Lower leg skin (tissue), 4 donors: ENCODE measurements at regions not wholly inside any gene's neighbourhood (a gene's known extent, or its start where the extent isn't known, plus 50 kb on each side); places are given as distances from the start of the nearest gene placed in this dataset.

Experiments used
- DNase-seq, 2 donors: peaks; one replicate each; pipeline ENCODE4 v3.0.0-alpha.2; 2019; ENCODE audit warnings: low spot score in 2 of 2
- H3K4me3 ChIP-seq: fragments of 200-600 bp; sonication (generic); 2 replicates; pipeline ENCODE4 v1.5.1; 2017; ENCODE audit warnings: mild to moderate bottlenecking, low read depth; ENCODE audit not compliant: poor library complexity, severe bottlenecking
- POLR2A ChIP-seq, 2 donors: fragments of 450-650 bp; IDR thresholded peaks; one replicate each; pipeline ENCODE4 v1.6.1; 2016 to 2017; ENCODE audit warnings: antibody characterized with exemption in 2 of 2, mild to moderate bottlenecking in 1 of 2, moderate library complexity in 1 of 2
- WGBS, 2 donors: methylation state at CpG; one replicate each; pipeline ENCODE4 v1.1.5; 2018; 5-methylcytosine and 5-hydroxymethylcytosine counted together
- intact Hi-C: fragments of 100-400 bp; cut with DNase I; formaldehyde crosslinking; loops from one replicate; pipeline ENCODE4 v1.15.0; 2023; ENCODE audit warnings: low total_unique reads
- TF ChIP-seq, protein P1 (sequence below), 3 donors: fragments of 450-650 bp; IDR thresholded peaks; one replicate each; pipeline ENCODE4 v1.5.1; 2016; ENCODE audit warnings: antibody characterized with exemption in 3 of 3, mild to moderate bottlenecking in 3 of 3, moderate library complexity in 2 of 3

DNA sequence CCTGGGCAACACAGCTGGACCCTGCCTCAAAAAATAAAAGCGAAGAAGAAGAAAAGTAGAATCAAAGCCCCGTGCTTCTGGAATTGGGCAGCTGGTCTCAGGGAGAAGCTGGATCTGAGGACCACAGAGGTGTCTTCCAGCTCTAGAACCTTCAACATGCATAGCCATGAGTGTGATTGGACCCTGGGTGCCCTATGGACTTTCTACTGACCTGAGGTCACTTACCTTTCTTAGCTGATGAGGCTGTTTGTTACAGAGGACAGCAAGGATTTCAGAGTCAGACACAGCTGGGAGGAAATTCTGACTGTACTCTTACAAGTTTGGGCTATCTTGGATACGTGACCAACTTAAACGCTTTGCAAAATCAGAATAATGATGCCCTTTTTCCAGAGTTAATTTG lies 82.4 kb upstream of the GATA6 start:
- intact Hi-C loops = no loop called here
- DNase-seq = no peak
- TF ChIP-seq, protein P1, sequence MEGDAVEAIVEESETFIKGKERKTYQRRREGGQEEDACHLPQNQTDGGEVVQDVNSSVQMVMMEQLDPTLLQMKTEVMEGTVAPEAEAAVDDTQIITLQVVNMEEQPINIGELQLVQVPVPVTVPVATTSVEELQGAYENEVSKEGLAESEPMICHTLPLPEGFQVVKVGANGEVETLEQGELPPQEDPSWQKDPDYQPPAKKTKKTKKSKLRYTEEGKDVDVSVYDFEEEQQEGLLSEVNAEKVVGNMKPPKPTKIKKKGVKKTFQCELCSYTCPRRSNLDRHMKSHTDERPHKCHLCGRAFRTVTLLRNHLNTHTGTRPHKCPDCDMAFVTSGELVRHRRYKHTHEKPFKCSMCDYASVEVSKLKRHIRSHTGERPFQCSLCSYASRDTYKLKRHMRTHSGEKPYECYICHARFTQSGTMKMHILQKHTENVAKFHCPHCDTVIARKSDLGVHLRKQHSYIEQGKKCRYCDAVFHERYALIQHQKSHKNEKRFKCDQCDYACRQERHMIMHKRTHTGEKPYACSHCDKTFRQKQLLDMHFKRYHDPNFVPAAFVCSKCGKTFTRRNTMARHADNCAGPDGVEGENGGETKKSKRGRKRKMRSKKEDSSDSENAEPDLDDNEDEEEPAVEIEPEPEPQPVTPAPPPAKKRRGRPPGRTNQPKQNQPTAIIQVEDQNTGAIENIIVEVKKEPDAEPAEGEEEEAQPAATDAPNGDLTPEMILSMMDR (IDR thresholded peaks at IDR 0.05) = no peak
- no peak for TF ChIP-seq POLR2A (IDR thresholded peaks at IDR 0.05)
- H3K4me3 ChIP-seq = no peak overlapping the region
- WGBS, 2 donors = 83 to 84% methylated on average over 4 of the region's 4 CpGs

DNA sequence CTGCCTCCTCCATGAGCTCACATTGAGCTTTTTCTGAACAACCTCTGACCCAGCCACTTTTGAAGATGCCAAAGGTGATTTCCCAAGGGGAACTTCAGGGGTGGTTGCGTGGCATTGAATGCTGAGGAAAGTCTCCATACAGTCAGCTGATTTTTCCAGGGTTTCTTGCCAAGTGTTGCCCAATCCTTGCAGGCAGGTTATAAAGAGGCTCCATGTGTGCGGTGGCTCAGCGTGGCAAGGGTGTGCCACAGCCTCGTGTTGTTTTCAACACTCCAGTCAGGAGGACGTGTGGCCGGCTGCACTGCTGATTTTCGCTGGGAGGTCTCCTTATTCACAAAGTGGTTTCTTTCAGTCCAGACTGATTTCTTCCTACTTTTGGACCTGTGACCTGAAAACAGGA lies 81.4 kb upstream of the GATA6 start:
- no peak overlapping the region for H3K4me3 ChIP-seq
- 45 to 59% methylated on average over 7 of the region's 7 CpGs for WGBS, 2 donors
- intact Hi-C loops = no loop called here
- DNase-seq = peak in 1 of 2 donors; percentile 33
- TF ChIP-seq, protein P1 (IDR thresholded peaks at IDR 0.05) = no peak
- no peak for TF ChIP-seq POLR2A (IDR thresholded peaks at IDR 0.05)

DNA sequence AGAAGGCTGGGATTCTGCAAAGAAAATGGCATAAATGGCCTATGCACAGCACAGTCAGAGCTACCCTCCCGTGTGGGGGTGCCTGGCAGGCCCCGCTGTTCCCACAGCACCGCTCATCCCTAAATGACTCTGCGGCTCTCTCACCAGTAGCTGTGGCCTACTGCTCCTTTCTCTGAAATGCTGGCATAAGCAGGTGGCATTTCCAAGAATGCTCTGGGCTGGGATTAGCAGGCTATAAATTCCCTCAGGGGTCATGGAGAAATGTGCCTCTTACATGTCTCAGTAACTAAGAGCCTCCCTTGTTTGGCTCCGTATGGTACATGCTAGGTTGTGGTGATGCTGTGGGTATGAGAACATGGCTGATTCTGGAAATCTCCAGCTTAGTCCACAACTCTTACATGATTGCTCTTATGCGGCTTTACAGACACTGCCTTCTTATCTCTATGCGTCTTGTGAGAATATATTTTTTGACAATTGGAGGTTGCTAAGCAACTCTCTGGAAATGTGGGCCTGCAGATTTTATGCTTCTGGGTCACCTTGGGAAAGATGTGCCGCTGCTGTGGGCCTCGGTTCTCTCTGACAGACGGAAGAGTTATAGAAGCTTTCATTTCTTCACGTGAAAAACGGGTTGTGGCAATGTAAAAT lies 80.3 kb upstream of the GATA6 start:
- intact Hi-C loops = no loop called here
- no peak for TF ChIP-seq POLR2A (IDR thresholded peaks at IDR 0.05)
- TF ChIP-seq, protein P1 (IDR thresholded peaks at IDR 0.05) = no peak
- no peak for DNase-seq
- no peak overlapping the region for H3K4me3 ChIP-seq
- 86 to 88% methylated on average over 12 of the region's 12 CpGs for WGBS, 2 donors

DNA sequence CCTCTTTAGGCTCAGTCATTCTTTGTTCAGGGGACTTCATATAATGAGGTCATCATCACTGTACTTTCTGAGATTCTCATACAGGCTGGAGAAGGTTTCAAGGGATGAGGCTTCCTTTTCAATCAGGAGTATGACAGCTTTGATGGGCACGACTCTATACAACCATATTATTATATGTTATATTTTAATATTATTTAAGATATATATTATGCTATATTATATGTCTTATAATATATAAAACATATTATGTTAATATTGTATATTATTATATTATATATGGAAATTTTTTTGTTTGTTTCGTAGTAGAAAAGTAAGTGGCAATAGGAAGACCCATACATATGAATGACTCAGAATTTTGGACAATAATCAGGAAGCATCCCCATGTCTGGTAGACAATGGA lies 78.0 kb upstream of the GATA6 start:
- no peak overlapping the region for H3K4me3 ChIP-seq
- 90 to 91% methylated on average over 2 of the region's 2 CpGs for WGBS, 2 donors
- DNase-seq = no peak
- TF ChIP-seq POLR2A (IDR thresholded peaks at IDR 0.05) = no peak
- TF ChIP-seq, protein P1 (IDR thresholded peaks at IDR 0.05) = no peak
- intact Hi-C loops = no loop called here

DNA sequence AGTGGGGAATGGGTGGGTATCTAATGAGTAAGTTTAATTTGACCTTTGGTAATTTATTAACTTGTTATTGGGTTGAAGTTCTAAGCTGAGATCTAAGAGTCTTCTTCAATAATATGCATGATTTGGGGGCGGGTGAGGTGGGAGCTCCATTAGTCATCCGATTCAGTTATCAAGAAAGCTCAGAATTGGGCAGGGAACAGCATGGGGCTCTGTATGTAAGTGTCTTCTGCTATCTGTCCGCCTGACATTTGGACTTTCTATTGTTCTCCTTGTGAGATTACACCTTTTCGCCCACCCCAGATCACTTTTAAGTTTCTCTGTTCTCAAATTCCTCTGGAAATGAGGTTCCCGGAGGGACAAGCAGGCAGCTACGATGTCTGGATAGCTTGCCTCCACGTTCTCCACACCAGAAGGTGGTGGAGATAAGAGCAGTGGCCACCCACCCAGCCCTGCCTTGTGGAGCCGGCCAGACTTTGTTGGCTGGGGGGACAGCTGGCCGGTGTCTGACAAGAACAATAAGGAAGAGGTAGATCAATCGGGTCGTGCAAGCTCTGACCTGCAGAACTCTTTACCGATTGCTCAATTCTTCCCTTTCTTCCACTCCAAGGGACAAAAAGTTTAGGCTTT lies 75.5 kb upstream of the GATA6 start:
- H3K4me3 ChIP-seq = no peak overlapping the region
- WGBS, 2 donors = 69 to 82% methylated on average over 12 of the region's 12 CpGs
- TF ChIP-seq, protein P1 (IDR thresholded peaks at IDR 0.05) = no peak
- no peak for TF ChIP-seq POLR2A (IDR thresholded peaks at IDR 0.05)
- DNase-seq = no peak
- intact Hi-C loops = no loop called here

DNA sequence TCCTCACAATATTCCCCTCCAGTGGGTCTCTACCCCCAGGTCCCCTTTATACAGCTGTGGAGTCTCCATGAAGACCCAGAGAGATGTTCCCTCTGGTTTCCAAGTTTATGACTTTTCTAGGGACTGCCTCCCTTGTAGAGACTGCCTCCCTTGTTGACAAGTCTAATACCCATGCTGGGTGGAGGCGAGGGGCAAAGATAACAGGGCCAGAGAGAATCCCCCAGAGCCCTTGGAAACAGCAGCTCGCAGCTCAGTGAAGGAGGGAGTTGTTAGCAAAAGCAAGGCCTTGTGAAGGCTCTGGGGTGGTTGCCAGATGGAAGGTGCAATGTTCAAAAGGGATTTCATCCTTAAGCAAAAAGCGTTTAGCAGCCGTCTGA lies 75.0 kb upstream of the GATA6 start:
- TF ChIP-seq POLR2A (IDR thresholded peaks at IDR 0.05) = no peak
- TF ChIP-seq, protein P1 (IDR thresholded peaks at IDR 0.05) = no peak
- intact Hi-C loops = no loop called here
- no peak for DNase-seq
- WGBS, 2 donors = 39 to 55% methylated on average over 4 of the region's 4 CpGs
- H3K4me3 ChIP-seq = no peak overlapping the region
